ENCODE measurements at regions not wholly inside any gene's neighbourhood (a gene's known extent, or its start where the extent isn't known, plus 50 kb on each side); places are given as distances from the start of the nearest gene placed in this dataset.

DNA sequence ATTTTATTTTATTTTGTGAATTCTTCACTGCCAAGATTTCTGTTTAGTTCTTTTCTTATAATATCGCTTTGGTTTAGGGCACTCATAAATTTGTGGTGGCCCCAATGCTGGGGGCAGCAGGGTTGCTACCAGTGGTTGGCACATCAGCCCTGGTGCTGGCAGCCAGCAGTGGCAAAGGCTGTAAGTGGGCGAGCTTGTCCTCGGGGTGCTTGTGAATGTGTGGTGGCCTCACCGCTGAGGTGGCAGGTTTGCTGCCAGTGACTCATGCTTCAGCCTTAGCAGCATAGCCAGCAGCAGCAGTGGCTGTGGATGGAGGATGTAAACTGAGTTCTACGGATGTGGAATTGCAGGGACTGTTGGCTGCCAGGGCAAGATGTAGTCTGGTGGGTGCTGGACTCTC is 262.9 kb upstream of the DMAC1 start:
- no peak overlapping the region for H3K27ac Mint-ChIP-seq (ENCODE audit: unreplicated experiment)
- no peak for DNase-seq
- CTCF ChIA-PET = no interaction called here
- no peaks in the 10 kb centered on the region for H3K27me3 Mint-ChIP-seq (ENCODE audit: unreplicated experiment)
- no peaks in the 10 kb centered on the region for H3K36me3 Mint-ChIP-seq (ENCODE audit: insufficient read depth, unreplicated experiment)
- peaks cover 3% of the 10 kb centered on the region for H3K9me3 Mint-ChIP-seq (ENCODE audit: low read depth, unreplicated experiment)
- TF ChIP-seq, protein P1, sequence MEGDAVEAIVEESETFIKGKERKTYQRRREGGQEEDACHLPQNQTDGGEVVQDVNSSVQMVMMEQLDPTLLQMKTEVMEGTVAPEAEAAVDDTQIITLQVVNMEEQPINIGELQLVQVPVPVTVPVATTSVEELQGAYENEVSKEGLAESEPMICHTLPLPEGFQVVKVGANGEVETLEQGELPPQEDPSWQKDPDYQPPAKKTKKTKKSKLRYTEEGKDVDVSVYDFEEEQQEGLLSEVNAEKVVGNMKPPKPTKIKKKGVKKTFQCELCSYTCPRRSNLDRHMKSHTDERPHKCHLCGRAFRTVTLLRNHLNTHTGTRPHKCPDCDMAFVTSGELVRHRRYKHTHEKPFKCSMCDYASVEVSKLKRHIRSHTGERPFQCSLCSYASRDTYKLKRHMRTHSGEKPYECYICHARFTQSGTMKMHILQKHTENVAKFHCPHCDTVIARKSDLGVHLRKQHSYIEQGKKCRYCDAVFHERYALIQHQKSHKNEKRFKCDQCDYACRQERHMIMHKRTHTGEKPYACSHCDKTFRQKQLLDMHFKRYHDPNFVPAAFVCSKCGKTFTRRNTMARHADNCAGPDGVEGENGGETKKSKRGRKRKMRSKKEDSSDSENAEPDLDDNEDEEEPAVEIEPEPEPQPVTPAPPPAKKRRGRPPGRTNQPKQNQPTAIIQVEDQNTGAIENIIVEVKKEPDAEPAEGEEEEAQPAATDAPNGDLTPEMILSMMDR (IDR thresholded peaks at IDR 0.05; ENCODE audit: unreplicated experiment) = no peak
- H3K4me3 Mint-ChIP-seq (ENCODE audit: low read depth, unreplicated experiment) = no peak overlapping the region
- intact Hi-C loops (cut with micrococcal nuclease; ENCODE audit: unreplicated experiment) = no loop called here
- BruUV-seq (replicated peaks) = no TSS peak
- no peaks in the 10 kb centered on the region for H3K4me1 Mint-ChIP-seq (ENCODE audit: low read depth, unreplicated experiment)

DNA sequence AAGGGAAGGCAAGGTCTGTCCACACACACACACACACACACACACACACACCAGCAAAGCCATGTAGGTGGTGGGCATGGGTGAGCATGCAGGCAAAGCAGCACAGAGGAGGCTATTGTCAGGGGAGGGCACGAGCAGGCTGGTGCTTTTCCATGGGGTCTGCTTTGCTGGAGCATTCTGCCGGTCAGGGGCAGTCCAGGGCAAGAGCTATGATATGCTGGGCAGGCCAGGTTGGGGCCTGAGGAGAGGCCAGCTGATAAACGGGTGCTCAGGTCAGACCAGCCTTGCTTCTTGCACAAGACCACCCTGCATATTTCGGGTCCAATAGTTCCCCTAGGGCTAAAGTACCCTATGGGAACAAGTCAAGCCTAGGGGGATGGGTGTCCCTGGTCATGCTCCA is 253.9 kb upstream of the DMAC1 start:
- TF ChIP-seq, protein P1 (IDR thresholded peaks at IDR 0.05; ENCODE audit: unreplicated experiment) = no peak
- CTCF ChIA-PET = interaction anchor here (1.6 kb wide), 1 partner anchor 115 kb away, joined by 3 read pairs; no protein-coding TSS in a partner anchor
- peaks cover 11% of the 10 kb centered on the region for H3K9me3 Mint-ChIP-seq (ENCODE audit: low read depth, unreplicated experiment)
- no peaks in the 10 kb centered on the region for H3K27me3 Mint-ChIP-seq (ENCODE audit: unreplicated experiment)
- no peak overlapping the region for H3K4me3 Mint-ChIP-seq (ENCODE audit: low read depth, unreplicated experiment)
- intact Hi-C loops (cut with micrococcal nuclease; ENCODE audit: unreplicated experiment) = no loop called here
- no TSS peak for BruUV-seq (replicated peaks)
- H3K36me3 Mint-ChIP-seq (ENCODE audit: insufficient read depth, unreplicated experiment) = no peaks in the 10 kb centered on the region
- no peak for DNase-seq
- H3K27ac Mint-ChIP-seq (ENCODE audit: unreplicated experiment) = no peak overlapping the region
- H3K4me1 Mint-ChIP-seq (ENCODE audit: low read depth, unreplicated experiment) = no peaks in the 10 kb centered on the region

DNA sequence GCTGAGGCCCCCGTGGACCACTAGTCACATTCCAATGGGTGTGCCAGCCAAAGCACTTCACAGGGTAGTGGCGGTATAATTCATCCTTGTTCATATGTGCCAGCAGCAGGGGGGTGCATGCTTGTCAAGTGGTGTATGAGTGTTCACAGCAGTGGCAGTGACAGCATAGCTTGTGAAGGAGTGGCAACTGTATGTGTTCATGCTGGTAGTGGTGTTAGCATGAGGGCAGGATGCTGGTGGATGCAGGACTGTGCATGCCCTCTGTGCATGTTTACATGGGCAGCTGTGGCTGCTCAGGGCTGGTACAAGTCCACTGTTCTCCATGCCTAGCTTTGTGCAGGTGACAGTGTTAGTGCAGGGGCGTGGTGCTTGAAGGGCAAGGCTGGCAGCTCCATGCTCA is 253.4 kb upstream of the DMAC1 start:
- BruUV-seq (replicated peaks) = no TSS peak
- no peak for DNase-seq
- no peaks in the 10 kb centered on the region for H3K4me1 Mint-ChIP-seq (ENCODE audit: low read depth, unreplicated experiment)
- CTCF ChIA-PET = interaction anchor here (1.6 kb wide), 1 partner anchor 115 kb away, joined by 3 read pairs; no protein-coding TSS in a partner anchor
- no peak overlapping the region for H3K4me3 Mint-ChIP-seq (ENCODE audit: low read depth, unreplicated experiment)
- intact Hi-C loops (cut with micrococcal nuclease; ENCODE audit: unreplicated experiment) = no loop called here
- H3K27ac Mint-ChIP-seq (ENCODE audit: unreplicated experiment) = no peak overlapping the region
- no peaks in the 10 kb centered on the region for H3K36me3 Mint-ChIP-seq (ENCODE audit: insufficient read depth, unreplicated experiment)
- peaks cover 11% of the 10 kb centered on the region for H3K9me3 Mint-ChIP-seq (ENCODE audit: low read depth, unreplicated experiment)
- no peaks in the 10 kb centered on the region for H3K27me3 Mint-ChIP-seq (ENCODE audit: unreplicated experiment)
- TF ChIP-seq, protein P1 (IDR thresholded peaks at IDR 0.05; ENCODE audit: unreplicated experiment) = no peak

DNA sequence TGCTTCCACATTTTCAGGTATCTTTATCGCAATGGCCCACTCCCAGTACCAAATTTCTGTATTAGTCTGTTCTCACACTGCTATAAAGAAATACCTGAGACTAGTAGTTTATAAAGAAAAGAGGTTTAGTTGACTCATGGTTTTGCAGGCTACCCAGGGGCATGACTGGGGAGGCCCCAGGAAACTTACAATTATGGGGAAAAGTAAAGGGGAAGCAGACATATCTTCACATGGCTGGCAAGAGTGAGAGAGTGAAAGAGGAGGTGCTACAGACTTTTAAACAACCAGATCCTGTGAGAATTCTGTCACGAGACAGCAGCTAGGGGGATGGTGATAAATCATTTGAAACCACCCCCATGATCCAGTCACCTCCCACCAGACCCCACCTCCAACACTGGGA is 238.2 kb upstream of the DMAC1 start:
- no TSS peak for BruUV-seq (replicated peaks)
- TF ChIP-seq, protein P1 (IDR thresholded peaks at IDR 0.05; ENCODE audit: unreplicated experiment) = no peak
- Mint-ChIP-seq H3K27me3 (ENCODE audit: unreplicated experiment) (no peaks in the 10 kb centered on the region), H3K9me3 (ENCODE audit: low read depth, unreplicated experiment) (peaks cover 15% of the 10 kb centered on the region), H3K4me1 (ENCODE audit: low read depth, unreplicated experiment) (no peaks in the 10 kb centered on the region), H3K27ac (ENCODE audit: unreplicated experiment) (no peak overlapping the region), H3K4me3 (ENCODE audit: low read depth, unreplicated experiment) (no peak overlapping the region), H3K36me3 (ENCODE audit: insufficient read depth, unreplicated experiment) (no peaks in the 10 kb centered on the region)
- DNase-seq = no peak
- intact Hi-C loops (cut with micrococcal nuclease; ENCODE audit: unreplicated experiment) = no loop called here
- CTCF ChIA-PET = no interaction called here

All from Calu3 (cell line).